GM23338 (cell line): ENCODE measurements at regions not wholly inside any gene's neighbourhood (a gene's known extent, or its start where the extent isn't known, plus 50 kb on each side); places are given as distances from the start of the nearest gene placed in this dataset.
A peak's percentile ranks its signal among the peaks of the same experiment; 100 is the strongest.

Experiments
- ATAC-seq: fragments of 200-7000 bp; cut with Tn5 transposase; 3 replicates; pipeline ENCODE4 v1.9.1; 2020
- DNase-seq: peaks from one replicate; pipeline ENCODE4 v3.0.0-alpha.2; 2015; ENCODE audit warnings: low spot score
- H2AFZ ChIP-seq: fragments of 200-600 bp; sonication (generic); 2 replicates; pipeline ENCODE4 v1.8.0; 2016; ENCODE audit warnings: antibody characterized with exemption, mild to moderate bottlenecking, moderate library complexity
- H3F3A ChIP-seq: fragments of 200-600 bp; sonication (generic); replicated peaks from 2 replicates; pipeline ENCODE4 v1.8.0; 2017; ENCODE audit warnings: antibody characterized with exemption, mixed run types, low read depth
- H3K27ac ChIP-seq: fragments of 200-600 bp; sonication (generic); 2 replicates; pipeline ENCODE4 v1.6.1; 2016; ENCODE audit warnings: low read depth
- H3K27me3 ChIP-seq: fragments of 200-600 bp; sonication (generic); 2 replicates; pipeline ENCODE4 v1.8.0; 2016; ENCODE audit warnings: mild to moderate bottlenecking, mixed run types, moderate library complexity; ENCODE audit not compliant: insufficient read depth
- H3K36me3 ChIP-seq: fragments of 200-600 bp; sonication (generic); 2 replicates; pipeline ENCODE4 v1.8.0; 2016; ENCODE audit warnings: mild to moderate bottlenecking; ENCODE audit not compliant: insufficient read depth
- H3K4me1 ChIP-seq: fragments of 200-600 bp; sonication (generic); 2 replicates; pipeline ENCODE4 v1.8.0; 2016; ENCODE audit warnings: mild to moderate bottlenecking, moderate library complexity; ENCODE audit not compliant: insufficient read depth
- H3K4me2 ChIP-seq: fragments of 200-600 bp; sonication (generic); 2 replicates; pipeline ENCODE4 v1.7.1; 2017; ENCODE audit warnings: mixed run types
- H3K4me3 ChIP-seq: fragments of 200-600 bp; sonication (generic); 2 replicates; pipeline ENCODE4 v1.6.1; 2016; ENCODE audit warnings: mixed run types
- H3K79me2 ChIP-seq: fragments of 200-600 bp; sonication (generic); replicated peaks from 2 replicates; pipeline ENCODE4 v1.8.0; 2017; ENCODE audit warnings: mild to moderate bottlenecking; ENCODE audit not compliant: insufficient read depth
- H3K9me2 ChIP-seq: fragments of 200-600 bp; sonication (generic); 2 replicates; pipeline ENCODE4 v1.8.0; 2017; ENCODE audit not compliant: insufficient read depth
- H4K20me1 ChIP-seq: fragments of 200-600 bp; sonication (generic); replicated peaks from 2 replicates; pipeline ENCODE4 v1.8.0; 2017; ENCODE audit warnings: mild to moderate bottlenecking; ENCODE audit not compliant: insufficient read depth
- H3K27ac Mint-ChIP-seq: 2 replicates; pipeline ENCODE4 v1.8.0; 2020; ENCODE audit warnings: inconsistent platforms, mild to moderate bottlenecking, moderate library complexity, mixed read lengths
- H3K27me3 Mint-ChIP-seq: 3 replicates; pipeline ENCODE4 v1.8.0; 2022; ENCODE audit warnings: low read depth, mild to moderate bottlenecking, moderate library complexity, mixed read lengths, inconsistent platforms; ENCODE audit not compliant: insufficient read depth, poor library complexity
- H3K36me3 Mint-ChIP-seq: 3 replicates; pipeline ENCODE4 v1.8.0; 2021; ENCODE audit warnings: low read depth, mild to moderate bottlenecking, inconsistent platforms, moderate library complexity, mixed read lengths
- H3K4me1 Mint-ChIP-seq: 3 replicates; pipeline ENCODE4 v1.8.0; 2020; ENCODE audit warnings: mild to moderate bottlenecking, inconsistent platforms, mixed read lengths
- H3K4me3 Mint-ChIP-seq: 3 replicates; pipeline ENCODE4 v1.8.0; 2021; ENCODE audit warnings: moderate library complexity, mild to moderate bottlenecking, inconsistent platforms, mixed read lengths
- H3K9me3 Mint-ChIP-seq: 3 replicates; pipeline ENCODE4 v1.8.0; 2020; ENCODE audit warnings: moderate library complexity, mild to moderate bottlenecking, inconsistent platforms, mixed read lengths
- CREB1 ChIP-seq: fragments of 250-450 bp; sonication (Bioruptor Pico); IDR thresholded peaks from 2 replicates; pipeline ENCODE4 v1.5.0; 2020; ENCODE audit warnings: low read depth, mild to moderate bottlenecking, moderate library complexity
- ETS1 ChIP-seq: IDR thresholded peaks from 2 replicates; pipeline ENCODE4 v1.6.1; 2016; ENCODE audit warnings: antibody characterized with exemption
- JUNB ChIP-seq: IDR thresholded peaks from one replicate; pipeline ENCODE4 v1.6.1; 2016; ENCODE audit warnings: antibody characterized with exemption; ENCODE audit not compliant: unreplicated experiment
- NANOG ChIP-seq: IDR thresholded peaks from 2 replicates; pipeline ENCODE4 v1.6.1; 2016; ENCODE audit warnings: antibody characterized with exemption, borderline replicate concordance
- STAT1 ChIP-seq: IDR thresholded peaks from one replicate; pipeline ENCODE4 v1.6.1; 2016; ENCODE audit warnings: antibody characterized with exemption; ENCODE audit not compliant: unreplicated experiment
- ZNF331 ChIP-seq: fragments of 250-450 bp; sonication (Bioruptor Pico); IDR thresholded peaks from 2 replicates; pipeline ENCODE4 v1.5.0; 2020; ENCODE audit warnings: low read depth, mild to moderate bottlenecking, moderate library complexity
- TF ChIP-seq, protein P1 (sequence below): IDR thresholded peaks from one replicate; pipeline ENCODE4 v1.6.1; 2018; ENCODE audit warnings: antibody characterized with exemption; ENCODE audit not compliant: unreplicated experiment
- TF ChIP-seq, protein P2 (sequence below), 2 experiments: fragments of 200-600 bp in 1 of 2; sonication (generic) in 1 of 2; conservative IDR thresholded peaks; 2 replicates each; pipeline versions ENCODE4 v1.5.1 to v1.6.1; 2016 to 2017; ENCODE audit warnings: antibody characterized with exemption in 2 of 2, low read depth in 2 of 2, mild to moderate bottlenecking in 2 of 2, moderate library complexity in 1 of 2

- TF ChIP-seq, protein P1, sequence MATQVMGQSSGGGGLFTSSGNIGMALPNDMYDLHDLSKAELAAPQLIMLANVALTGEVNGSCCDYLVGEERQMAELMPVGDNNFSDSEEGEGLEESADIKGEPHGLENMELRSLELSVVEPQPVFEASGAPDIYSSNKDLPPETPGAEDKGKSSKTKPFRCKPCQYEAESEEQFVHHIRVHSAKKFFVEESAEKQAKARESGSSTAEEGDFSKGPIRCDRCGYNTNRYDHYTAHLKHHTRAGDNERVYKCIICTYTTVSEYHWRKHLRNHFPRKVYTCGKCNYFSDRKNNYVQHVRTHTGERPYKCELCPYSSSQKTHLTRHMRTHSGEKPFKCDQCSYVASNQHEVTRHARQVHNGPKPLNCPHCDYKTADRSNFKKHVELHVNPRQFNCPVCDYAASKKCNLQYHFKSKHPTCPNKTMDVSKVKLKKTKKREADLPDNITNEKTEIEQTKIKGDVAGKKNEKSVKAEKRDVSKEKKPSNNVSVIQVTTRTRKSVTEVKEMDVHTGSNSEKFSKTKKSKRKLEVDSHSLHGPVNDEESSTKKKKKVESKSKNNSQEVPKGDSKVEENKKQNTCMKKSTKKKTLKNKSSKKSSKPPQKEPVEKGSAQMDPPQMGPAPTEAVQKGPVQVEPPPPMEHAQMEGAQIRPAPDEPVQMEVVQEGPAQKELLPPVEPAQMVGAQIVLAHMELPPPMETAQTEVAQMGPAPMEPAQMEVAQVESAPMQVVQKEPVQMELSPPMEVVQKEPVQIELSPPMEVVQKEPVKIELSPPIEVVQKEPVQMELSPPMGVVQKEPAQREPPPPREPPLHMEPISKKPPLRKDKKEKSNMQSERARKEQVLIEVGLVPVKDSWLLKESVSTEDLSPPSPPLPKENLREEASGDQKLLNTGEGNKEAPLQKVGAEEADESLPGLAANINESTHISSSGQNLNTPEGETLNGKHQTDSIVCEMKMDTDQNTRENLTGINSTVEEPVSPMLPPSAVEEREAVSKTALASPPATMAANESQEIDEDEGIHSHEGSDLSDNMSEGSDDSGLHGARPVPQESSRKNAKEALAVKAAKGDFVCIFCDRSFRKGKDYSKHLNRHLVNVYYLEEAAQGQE = no peak
- no peak for TF ChIP-seq NANOG
- TF ChIP-seq ZNF331 (CRISPR knock-in tag) = no peak
- TF ChIP-seq ETS1 = no peak
- no peak for TF ChIP-seq CREB1 (CRISPR knock-in tag)
- no peak for TF ChIP-seq JUNB
- TF ChIP-seq STAT1 = no peak
Measured at GRCh38 chr9:92189782-92190535, 74.7 kb upstream of the SPTLC1 start (continued).

GRCh38 chr9:92188969-92189781, 74.0 kb upstream of the SPTLC1 start:
- ATAC-seq (peak; percentile 73), DNase-seq (peak; percentile 44)
- H3K27me3 ChIP-seq = no peaks in the 10 kb centered on the region
- Mint-ChIP-seq H3K36me3 (no peaks in the 10 kb centered on the region), H3K4me3 (no peak overlapping the region), H3K27me3 (peaks cover 3% of the 10 kb centered on the region), H3K4me1 (no peaks in the 10 kb centered on the region; the same call in 2 of the 3 replicates), H3K27ac (no peak overlapping the region), H3K9me3 (no peaks in the 10 kb centered on the region)
- H3K4me1 ChIP-seq = no peaks in the 10 kb centered on the region; the same call in 1 of the 2 replicates
- peak overlapping the region; percentile 87 for H2AFZ ChIP-seq
- H3K27ac ChIP-seq = no peak overlapping the region
- H3K36me3 ChIP-seq = no peaks in the 10 kb centered on the region
- no peaks in the 10 kb centered on the region for H4K20me1 ChIP-seq
- no peaks in the 10 kb centered on the region for H3F3A ChIP-seq
- no peak overlapping the region for H3K4me2 ChIP-seq
- H3K79me2 ChIP-seq = no peaks in the 10 kb centered on the region
- no peak overlapping the region for H3K4me3 ChIP-seq
- H3K9me2 ChIP-seq = peaks cover 1% of the 10 kb centered on the region
- TF ChIP-seq, protein P2, sequence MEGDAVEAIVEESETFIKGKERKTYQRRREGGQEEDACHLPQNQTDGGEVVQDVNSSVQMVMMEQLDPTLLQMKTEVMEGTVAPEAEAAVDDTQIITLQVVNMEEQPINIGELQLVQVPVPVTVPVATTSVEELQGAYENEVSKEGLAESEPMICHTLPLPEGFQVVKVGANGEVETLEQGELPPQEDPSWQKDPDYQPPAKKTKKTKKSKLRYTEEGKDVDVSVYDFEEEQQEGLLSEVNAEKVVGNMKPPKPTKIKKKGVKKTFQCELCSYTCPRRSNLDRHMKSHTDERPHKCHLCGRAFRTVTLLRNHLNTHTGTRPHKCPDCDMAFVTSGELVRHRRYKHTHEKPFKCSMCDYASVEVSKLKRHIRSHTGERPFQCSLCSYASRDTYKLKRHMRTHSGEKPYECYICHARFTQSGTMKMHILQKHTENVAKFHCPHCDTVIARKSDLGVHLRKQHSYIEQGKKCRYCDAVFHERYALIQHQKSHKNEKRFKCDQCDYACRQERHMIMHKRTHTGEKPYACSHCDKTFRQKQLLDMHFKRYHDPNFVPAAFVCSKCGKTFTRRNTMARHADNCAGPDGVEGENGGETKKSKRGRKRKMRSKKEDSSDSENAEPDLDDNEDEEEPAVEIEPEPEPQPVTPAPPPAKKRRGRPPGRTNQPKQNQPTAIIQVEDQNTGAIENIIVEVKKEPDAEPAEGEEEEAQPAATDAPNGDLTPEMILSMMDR (conservative IDR thresholded peaks at IDR 0.05; ENCODE audit: low read depth in 2 of 2) = no peak
- TF ChIP-seq, protein P1 = no peak
